Osteoblast (primary cell): ENCODE measurements at regions not wholly inside any gene's neighbourhood (a gene's known extent, or its start where the extent isn't known, plus 50 kb on each side); places are given as distances from the start of the nearest gene placed in this dataset.

Experiments used
- DNase-seq: peaks from one replicate; pipeline ENCODE4 v3.0.0; 2011; ENCODE audit warnings: low spot score, mixed read lengths; ENCODE audit not compliant: insufficient read length; ENCODE audit errors: missing footprints
- H2AFZ ChIP-seq: 2 replicates; pipeline ENCODE4 v1.6.0; 2011; ENCODE audit warnings: mild to moderate bottlenecking, low read length
- H3K27ac ChIP-seq: 2 replicates; pipeline ENCODE4 v1.5.1; 2011; ENCODE audit warnings: mild to moderate bottlenecking, low read depth, low read length, moderate library complexity
- H3K27me3 ChIP-seq: 2 replicates; pipeline ENCODE4 v1.6.0; 2012; ENCODE audit warnings: mild to moderate bottlenecking, control low read depth, inconsistent platforms, low read length, moderate library complexity; ENCODE audit not compliant: insufficient read depth
- H3K36me3 ChIP-seq: 2 replicates; pipeline ENCODE4 v1.5.1; 2011; ENCODE audit warnings: mild to moderate bottlenecking, low read length, control low read depth, moderate library complexity; ENCODE audit not compliant: insufficient read depth
- H3K4me1 ChIP-seq: 2 replicates; pipeline ENCODE4 v1.5.1; 2011; ENCODE audit warnings: mild to moderate bottlenecking, low read length, control low read depth, moderate library complexity; ENCODE audit not compliant: insufficient read depth
- H3K4me2 ChIP-seq: 2 replicates; pipeline ENCODE4 v1.6.0; 2011; ENCODE audit warnings: mild to moderate bottlenecking, low read length; ENCODE audit not compliant: insufficient read depth
- H3K4me3 ChIP-seq: fragments of 200-600 bp; sonication (generic); 3 replicates; pipeline ENCODE4 v1.5.1; 2012; ENCODE audit warnings: mild to moderate bottlenecking, low read length, inconsistent platforms; ENCODE audit not compliant: insufficient read depth
- H3K79me2 ChIP-seq: 2 replicates; pipeline ENCODE4 v1.6.0; 2012; ENCODE audit warnings: mild to moderate bottlenecking, low read length, control low read depth, inconsistent platforms; ENCODE audit not compliant: insufficient read depth
- H3K9me3 ChIP-seq: 2 replicates; pipeline ENCODE4 v1.5.1; 2011; ENCODE audit warnings: low read depth, low read length, control low read depth
- H4K20me1 ChIP-seq: 2 replicates; pipeline ENCODE4 v1.6.0; 2012; ENCODE audit warnings: mild to moderate bottlenecking, low read length, control low read depth; ENCODE audit not compliant: insufficient read depth
- TF ChIP-seq, protein P1 (sequence below): IDR thresholded peaks from 2 replicates; pipeline ENCODE4 v1.5.1; 2011; ENCODE audit warnings: mild to moderate bottlenecking, low read depth, low read length, moderate library complexity; ENCODE audit errors: extremely low read depth

DNA sequence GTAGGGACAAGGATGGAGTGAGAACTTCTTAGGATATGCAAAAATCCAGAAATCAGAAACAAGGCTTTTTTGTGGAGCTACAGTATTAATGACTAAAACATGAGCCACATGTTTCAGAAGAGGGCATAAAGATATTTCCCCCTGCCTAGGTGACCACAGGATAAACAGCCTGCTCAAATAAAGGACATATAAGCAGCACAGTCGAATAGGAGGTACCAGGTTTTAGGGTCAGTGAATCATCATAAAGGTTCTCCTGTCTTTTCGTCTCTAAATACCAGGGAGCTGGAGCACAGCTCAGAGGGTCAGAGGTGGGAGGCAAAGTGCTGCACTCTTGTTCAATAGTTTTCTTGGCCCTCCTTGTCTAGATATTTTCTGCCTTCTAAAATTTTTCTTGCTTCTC, 211.9 kb upstream of the HS3ST1 start:
- Histone ChIP-seq H3K79me2 (no peaks in the 10 kb centered on the region), H3K9me3 (no peaks in the 10 kb centered on the region), H3K4me2 (no peak overlapping the region), H3K4me1 (no peaks in the 10 kb centered on the region), H3K27ac (no peak overlapping the region), H3K27me3 (no peaks in the 10 kb centered on the region), H4K20me1 (no peaks in the 10 kb centered on the region), H3K36me3 (no peaks in the 10 kb centered on the region), H3K4me3 (no peak overlapping the region), H2AFZ (no peak overlapping the region)
- TF ChIP-seq, protein P1, sequence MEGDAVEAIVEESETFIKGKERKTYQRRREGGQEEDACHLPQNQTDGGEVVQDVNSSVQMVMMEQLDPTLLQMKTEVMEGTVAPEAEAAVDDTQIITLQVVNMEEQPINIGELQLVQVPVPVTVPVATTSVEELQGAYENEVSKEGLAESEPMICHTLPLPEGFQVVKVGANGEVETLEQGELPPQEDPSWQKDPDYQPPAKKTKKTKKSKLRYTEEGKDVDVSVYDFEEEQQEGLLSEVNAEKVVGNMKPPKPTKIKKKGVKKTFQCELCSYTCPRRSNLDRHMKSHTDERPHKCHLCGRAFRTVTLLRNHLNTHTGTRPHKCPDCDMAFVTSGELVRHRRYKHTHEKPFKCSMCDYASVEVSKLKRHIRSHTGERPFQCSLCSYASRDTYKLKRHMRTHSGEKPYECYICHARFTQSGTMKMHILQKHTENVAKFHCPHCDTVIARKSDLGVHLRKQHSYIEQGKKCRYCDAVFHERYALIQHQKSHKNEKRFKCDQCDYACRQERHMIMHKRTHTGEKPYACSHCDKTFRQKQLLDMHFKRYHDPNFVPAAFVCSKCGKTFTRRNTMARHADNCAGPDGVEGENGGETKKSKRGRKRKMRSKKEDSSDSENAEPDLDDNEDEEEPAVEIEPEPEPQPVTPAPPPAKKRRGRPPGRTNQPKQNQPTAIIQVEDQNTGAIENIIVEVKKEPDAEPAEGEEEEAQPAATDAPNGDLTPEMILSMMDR = no peak
- no peak for DNase-seq

DNA sequence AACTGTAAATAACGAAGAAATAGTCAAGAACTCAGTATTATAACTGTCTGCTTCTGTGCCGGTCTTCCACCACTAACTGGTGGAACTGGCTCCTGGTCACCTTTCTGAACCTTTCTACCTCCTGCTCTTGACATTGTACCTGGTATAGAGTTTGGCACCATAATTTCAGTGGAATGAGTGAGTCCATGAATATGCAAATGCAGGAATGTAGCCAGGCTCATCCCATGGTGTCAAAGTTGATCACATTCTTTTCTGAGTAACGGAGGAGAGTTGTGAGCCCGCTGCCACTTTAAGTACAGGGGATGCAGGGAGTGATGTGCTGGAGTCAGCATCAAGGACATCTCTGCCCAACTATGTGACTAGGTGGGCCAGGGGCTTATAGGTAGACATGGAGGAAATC, 207.9 kb upstream of the HS3ST1 start:
- no peak overlapping the region for H3K4me3 ChIP-seq
- H3K79me2 ChIP-seq = no peaks in the 10 kb centered on the region
- H3K4me1 ChIP-seq = no peaks in the 10 kb centered on the region
- no peaks in the 10 kb centered on the region for H3K9me3 ChIP-seq
- H3K36me3 ChIP-seq = no peaks in the 10 kb centered on the region
- no peaks in the 10 kb centered on the region for H3K27me3 ChIP-seq
- H4K20me1 ChIP-seq = no peaks in the 10 kb centered on the region
- H3K27ac ChIP-seq = no peak overlapping the region
- H3K4me2 ChIP-seq = no peak overlapping the region
- H2AFZ ChIP-seq = no peak overlapping the region
- DNase-seq = no peak
- TF ChIP-seq, protein P1 = no peak

DNA sequence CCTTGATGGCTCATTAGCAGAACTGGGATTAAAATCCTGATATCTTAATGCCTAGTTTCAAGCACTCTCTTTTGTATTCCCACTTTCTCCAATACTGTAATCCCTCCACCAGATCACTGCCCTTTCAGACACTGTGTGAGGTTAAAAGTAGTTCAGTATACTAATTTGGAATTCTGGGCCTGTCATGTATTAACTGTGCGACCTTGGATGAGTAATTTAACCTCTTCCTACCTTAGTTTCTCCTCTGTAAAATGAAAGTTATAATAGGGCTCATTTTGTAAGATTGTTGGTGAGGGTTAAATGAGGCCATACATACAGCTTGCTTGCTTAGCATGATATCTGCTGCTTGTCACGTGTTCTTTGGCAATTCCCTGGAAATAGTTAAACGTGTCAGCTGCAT, 207.3 kb upstream of the HS3ST1 start:
- H3K27me3 ChIP-seq = no peaks in the 10 kb centered on the region
- no peak for DNase-seq
- no peaks in the 10 kb centered on the region for H3K79me2 ChIP-seq
- no peaks in the 10 kb centered on the region for H4K20me1 ChIP-seq
- H3K4me3 ChIP-seq = no peak overlapping the region
- no peaks in the 10 kb centered on the region for H3K9me3 ChIP-seq
- H2AFZ ChIP-seq = no peak overlapping the region
- no peaks in the 10 kb centered on the region for H3K36me3 ChIP-seq
- no peaks in the 10 kb centered on the region for H3K4me1 ChIP-seq
- no peak overlapping the region for H3K4me2 ChIP-seq
- TF ChIP-seq, protein P1 = no peak
- no peak overlapping the region for H3K27ac ChIP-seq

DNA sequence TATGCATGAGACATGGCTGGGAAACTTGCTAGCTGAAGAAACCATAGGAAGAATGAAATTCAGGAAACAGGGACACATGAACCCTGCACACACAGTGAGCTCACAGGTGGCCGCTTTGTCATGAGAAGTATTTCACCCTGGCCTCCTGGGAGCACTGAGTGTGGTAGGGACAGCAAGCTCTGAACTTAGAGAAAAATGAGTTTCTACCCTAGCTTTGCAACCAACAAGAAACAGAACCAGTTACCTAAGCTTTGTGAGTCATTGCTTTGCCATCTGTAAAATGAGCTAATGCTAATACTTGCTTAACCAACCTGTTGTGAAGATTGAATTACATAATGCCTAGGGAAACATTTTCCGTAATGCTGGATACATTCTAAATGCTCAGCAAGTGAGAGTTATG, 206.6 kb upstream of the HS3ST1 start:
- Histone ChIP-seq H3K9me3 (no peaks in the 10 kb centered on the region), H3K4me1 (no peaks in the 10 kb centered on the region), H3K4me2 (no peak overlapping the region), H3K27ac (no peak overlapping the region), H3K4me3 (no peak overlapping the region), H2AFZ (no peak overlapping the region), H3K79me2 (no peaks in the 10 kb centered on the region), H3K36me3 (no peaks in the 10 kb centered on the region), H4K20me1 (no peaks in the 10 kb centered on the region), H3K27me3 (no peaks in the 10 kb centered on the region)
- DNase-seq = no peak
- TF ChIP-seq, protein P1 = no peak
